K562 (cell line): ENCODE measurements at regions not wholly inside any gene's neighbourhood (a gene's known extent, or its start where the extent isn't known, plus 50 kb on each side); places are given as distances from the start of the nearest gene placed in this dataset.
A peak's percentile ranks its signal among the peaks of the same experiment; 100 is the strongest.

Source experiments
- GABPA ChIP-seq: fragments of 200-800 bp; sonication (Bioruptor generic); conservative IDR thresholded peaks from 2 replicates; pipeline ENCODE4 v1.6.1; 2016; ENCODE audit warnings: low read depth, missing genetic modification characterization, missing compliant biosample characterization
- MAFG ChIP-seq: fragments of 450-650 bp; conservative IDR thresholded peaks from 2 replicates; pipeline ENCODE4 v1.6.1; 2016; ENCODE audit warnings: missing genetic modification characterization, missing compliant biosample characterization
- ZNF175 ChIP-seq: fragments of 200-800 bp; sonication (Bioruptor generic); IDR thresholded peaks from 2 replicates; pipeline ENCODE4 v1.6.1; 2016; ENCODE audit warnings: low read depth, mild to moderate bottlenecking, missing genetic modification characterization, missing compliant biosample characterization
- ZNF592 ChIP-seq: fragments of 450-650 bp; IDR thresholded peaks from 2 replicates; pipeline ENCODE4 v1.6.1; 2017; ENCODE audit warnings: antibody characterized with exemption, mild to moderate bottlenecking
- TF ChIP-seq, protein P1 (sequence below), 2 experiments: IDR thresholded peaks; 2 replicates each; pipeline ENCODE4 v1.6.1; 2012; ENCODE audit warnings: improper control_type of control experiment in 2 of 2, low read depth in 2 of 2, low read length in 2 of 2, borderline replicate concordance in 1 of 2
- TF ChIP-seq, protein P2 (sequence below), 2 experiments: fragments of 450-650 bp in 1 of 2; sonication (generic) in 1 of 2; formaldehyde crosslinking in 1 of 2; IDR thresholded peaks in 1 of 2; conservative IDR thresholded peaks in 1 of 2; 2 replicates each; pipeline versions ENCODE4 v1.6.1 to v1.8.1; 2016 to 2023; ENCODE audit warnings: mild to moderate bottlenecking in 2 of 2, moderate library complexity in 2 of 2, inconsistent platforms in 1 of 2, missing genetic modification reagents in 1 of 2

- TF ChIP-seq ZNF592 (peak; percentile 29; the same call in 1 of the 2 replicates), MAFG (tag) (peak; percentile 65), GABPA (tag) (peak; percentile 41; the same call in 1 of the 2 replicates), ZNF175 (CRISPR knock-in tag) (peak; percentile 37; the same call in 1 of the 2 replicates)
- TF ChIP-seq, protein P1, sequence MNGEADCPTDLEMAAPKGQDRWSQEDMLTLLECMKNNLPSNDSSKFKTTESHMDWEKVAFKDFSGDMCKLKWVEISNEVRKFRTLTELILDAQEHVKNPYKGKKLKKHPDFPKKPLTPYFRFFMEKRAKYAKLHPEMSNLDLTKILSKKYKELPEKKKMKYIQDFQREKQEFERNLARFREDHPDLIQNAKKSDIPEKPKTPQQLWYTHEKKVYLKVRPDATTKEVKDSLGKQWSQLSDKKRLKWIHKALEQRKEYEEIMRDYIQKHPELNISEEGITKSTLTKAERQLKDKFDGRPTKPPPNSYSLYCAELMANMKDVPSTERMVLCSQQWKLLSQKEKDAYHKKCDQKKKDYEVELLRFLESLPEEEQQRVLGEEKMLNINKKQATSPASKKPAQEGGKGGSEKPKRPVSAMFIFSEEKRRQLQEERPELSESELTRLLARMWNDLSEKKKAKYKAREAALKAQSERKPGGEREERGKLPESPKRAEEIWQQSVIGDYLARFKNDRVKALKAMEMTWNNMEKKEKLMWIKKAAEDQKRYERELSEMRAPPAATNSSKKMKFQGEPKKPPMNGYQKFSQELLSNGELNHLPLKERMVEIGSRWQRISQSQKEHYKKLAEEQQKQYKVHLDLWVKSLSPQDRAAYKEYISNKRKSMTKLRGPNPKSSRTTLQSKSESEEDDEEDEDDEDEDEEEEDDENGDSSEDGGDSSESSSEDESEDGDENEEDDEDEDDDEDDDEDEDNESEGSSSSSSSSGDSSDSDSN (IDR thresholded peaks at IDR 0.05; ENCODE audit: borderline replicate concordance in 1 of 2, low read depth in 2 of 2, low read length in 2 of 2) = 0 out of 4 replicates have a peak, but pooled peaks of 1 of the 2 experiments have one; percentile 46
- TF ChIP-seq, protein P2, sequence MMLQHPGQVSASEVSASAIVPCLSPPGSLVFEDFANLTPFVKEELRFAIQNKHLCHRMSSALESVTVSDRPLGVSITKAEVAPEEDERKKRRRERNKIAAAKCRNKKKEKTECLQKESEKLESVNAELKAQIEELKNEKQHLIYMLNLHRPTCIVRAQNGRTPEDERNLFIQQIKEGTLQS (IDR thresholded peaks at IDR 0.05) = peak; percentile 84
- TF ChIP-seq, protein P2 (CRISPR knock-in tag; conservative IDR thresholded peaks at IDR 0.05) = no peak
These were observed 112.1 kb upstream of the FHL2 start (continued) for GRCh38 chr2:105510761-105511528.
